Liver (tissue), 7 donors: ENCODE measurements at regions not wholly inside any gene's neighbourhood (a gene's known extent, or its start where the extent isn't known, plus 50 kb on each side); places are given as distances from the start of the nearest gene placed in this dataset.

Experiments
- DNase-seq: peaks from one replicate; pipeline ENCODE4 v3.0.0-alpha.2; 2017; ENCODE audit warnings: low spot score
- H3K27ac ChIP-seq, 2 donors: one replicate each; pipeline ENCODE4 v1.7.0; 2013; ENCODE audit warnings: inconsistent platforms in 2 of 2, low read length in 2 of 2, control low read depth in 1 of 2, low read depth in 1 of 2, mild to moderate bottlenecking in 1 of 2
- H3K27me3 ChIP-seq, 4 donors: one replicate each; pipeline versions ENCODE4 v1.6.1 to v1.7.0; 2013; ENCODE audit warnings: low read length in 3 of 4, inconsistent platforms in 1 of 4, mild to moderate bottlenecking in 1 of 4, moderate library complexity in 1 of 4; ENCODE audit not compliant: control insufficient read depth in 4 of 4, insufficient read depth in 4 of 4
- H3K36me3 ChIP-seq, 4 donors: one replicate each; pipeline versions ENCODE4 v1.6.1 to v1.7.0; 2013; ENCODE audit warnings: low read length in 3 of 4, mild to moderate bottlenecking in 3 of 4, low read depth in 1 of 4, moderate library complexity in 1 of 4; ENCODE audit not compliant: control insufficient read depth in 4 of 4, insufficient read depth in 3 of 4
- H3K4me1 ChIP-seq, 4 donors: one replicate each; pipeline versions ENCODE4 v1.6.1 to v1.7.0; 2013; ENCODE audit warnings: low read length in 3 of 4, mild to moderate bottlenecking in 3 of 4, moderate library complexity in 1 of 4; ENCODE audit not compliant: control insufficient read depth in 4 of 4, insufficient read depth in 4 of 4
- H3K4me3 ChIP-seq, 3 donors: one replicate each; pipeline versions ENCODE4 v1.6.1 to v1.7.0; 2013; ENCODE audit warnings: low read length in 3 of 3, control low read depth in 1 of 3, low read depth in 1 of 3, mild to moderate bottlenecking in 1 of 3
- H3K9ac ChIP-seq, 2 donors: one replicate each; pipeline ENCODE4 v1.7.0; 2013; ENCODE audit warnings: low read length in 2 of 2, mild to moderate bottlenecking in 2 of 2, moderate library complexity in 2 of 2, control low read depth in 1 of 2, low read depth in 1 of 2
- H3K9me3 ChIP-seq, 4 donors: one replicate each; pipeline versions ENCODE4 v1.6.1 to v1.7.0; 2013; ENCODE audit warnings: low read length in 3 of 4; ENCODE audit not compliant: control insufficient read depth in 4 of 4
- FOXA1 ChIP-seq: IDR thresholded peaks from 2 replicates; pipeline ENCODE4 v1.6.1; 2016; ENCODE audit warnings: antibody characterized with exemption
- HNF4A ChIP-seq, 2 donors: conservative IDR thresholded peaks; 2 replicates each; pipeline ENCODE4 v1.6.1; 2016; ENCODE audit warnings: antibody characterized with exemption in 2 of 2, mild to moderate bottlenecking in 2 of 2
- JUND ChIP-seq, 2 donors: IDR thresholded peaks; 2 replicates each; pipeline ENCODE4 v1.6.1; 2016; ENCODE audit warnings: antibody characterized with exemption in 2 of 2
- NR2F2 ChIP-seq: IDR thresholded peaks from 2 replicates; pipeline ENCODE4 v1.6.1; 2016; ENCODE audit warnings: antibody characterized with exemption
- RAD21 ChIP-seq, 2 donors: IDR thresholded peaks; 2 replicates each; pipeline ENCODE4 v1.6.1; 2016; ENCODE audit warnings: antibody characterized with exemption in 2 of 2, mild to moderate bottlenecking in 2 of 2
- RXRA ChIP-seq, 2 donors: IDR thresholded peaks; 2 replicates each; pipeline ENCODE4 v1.6.1; 2017 to 2018; ENCODE audit warnings: antibody characterized with exemption in 2 of 2, mild to moderate bottlenecking in 1 of 2
- SP1 ChIP-seq: IDR thresholded peaks from 2 replicates; pipeline ENCODE4 v1.6.1; 2018; ENCODE audit warnings: antibody characterized with exemption, mild to moderate bottlenecking
- YY1 ChIP-seq: IDR thresholded peaks from 2 replicates; pipeline ENCODE4 v1.6.1; 2016; ENCODE audit warnings: antibody characterized with exemption, mild to moderate bottlenecking
- WGBS: extraction: QIAGEN DNeasy Blood & Tissue Kit; methylation state at CpG from one replicate; pipeline ENCODE4 v1.1.7; 2013; 5-methylcytosine and 5-hydroxymethylcytosine counted together
- TF ChIP-seq, protein P1 (sequence below): IDR thresholded peaks from 2 replicates; pipeline ENCODE4 v1.6.1; 2016; ENCODE audit warnings: antibody characterized with exemption
- TF ChIP-seq, protein P2 (sequence below): IDR thresholded peaks from 2 replicates; pipeline ENCODE4 v1.6.1; 2016; ENCODE audit warnings: antibody characterized with exemption
- TF ChIP-seq, protein P3 (sequence below): IDR thresholded peaks from 2 replicates; pipeline ENCODE4 v1.6.1; 2016; ENCODE audit warnings: antibody characterized with exemption
- donor health status: healthy.
- donor health status: healthy.
- donor health status: healthy.
- donor health status: healthy.

DNA sequence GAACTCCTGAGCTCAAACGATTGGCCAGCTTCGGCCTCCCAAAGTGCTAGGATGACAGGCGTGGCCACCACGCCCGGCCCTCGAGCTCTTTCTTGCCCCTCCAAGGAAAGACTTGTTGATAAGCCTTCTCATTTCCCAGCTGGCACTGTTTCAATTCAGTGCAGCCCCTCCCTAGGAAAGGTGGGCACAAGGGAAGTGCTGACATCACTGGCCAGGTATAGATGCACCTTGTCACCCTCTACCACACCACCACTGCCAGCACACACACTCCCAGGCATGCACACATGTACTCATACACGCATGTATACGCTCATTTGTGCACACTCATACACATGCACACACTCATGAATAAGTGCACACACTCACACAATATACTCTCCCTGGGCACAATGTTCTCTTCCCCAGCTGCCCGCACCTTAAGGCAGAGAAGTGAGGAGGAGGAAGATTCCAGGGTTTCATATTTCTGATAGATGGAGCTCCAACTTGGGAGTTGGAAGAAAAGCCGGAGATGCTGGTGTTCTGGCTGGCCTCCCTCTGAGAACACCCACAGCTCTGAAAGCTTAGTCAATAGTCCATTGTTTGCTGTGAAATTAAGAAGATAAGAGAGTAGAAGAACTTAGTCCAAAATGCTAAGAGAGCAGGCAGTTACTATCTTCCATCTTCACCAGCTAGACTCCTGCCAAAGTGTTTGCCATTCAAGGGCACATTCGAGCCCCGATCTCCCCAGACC lies 196.7 kb downstream of the FOXO1 start:
- no peak overlapping the region for H3K27ac ChIP-seq
- H3K9me3 ChIP-seq = no peaks in the 10 kb centered on the region
- peaks cover 2 to 11% (median 8%) of the 10 kb centered on the region in 4 donors for H3K4me1 ChIP-seq
- DNase-seq = no peak
- no peaks in the 10 kb centered on the region for H3K36me3 ChIP-seq
- H3K9ac ChIP-seq = no peak overlapping the region
- TF ChIP-seq, protein P1, sequence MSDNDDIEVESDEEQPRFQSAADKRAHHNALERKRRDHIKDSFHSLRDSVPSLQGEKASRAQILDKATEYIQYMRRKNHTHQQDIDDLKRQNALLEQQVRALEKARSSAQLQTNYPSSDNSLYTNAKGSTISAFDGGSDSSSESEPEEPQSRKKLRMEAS = no peak
- TF ChIP-seq, protein P2, sequence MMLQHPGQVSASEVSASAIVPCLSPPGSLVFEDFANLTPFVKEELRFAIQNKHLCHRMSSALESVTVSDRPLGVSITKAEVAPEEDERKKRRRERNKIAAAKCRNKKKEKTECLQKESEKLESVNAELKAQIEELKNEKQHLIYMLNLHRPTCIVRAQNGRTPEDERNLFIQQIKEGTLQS = no peak
- TF ChIP-seq RAD21 (IDR thresholded peaks at IDR 0.05) (no peak), SP1 (no peak), JUND (IDR thresholded peaks at IDR 0.05) (no peak), NR2F2 (no peak)
- no peaks in the 10 kb centered on the region for H3K27me3 ChIP-seq
- 96% methylated on average over 12 of the region's 12 CpGs for whole genome bisulfite sequencing
- H3K4me3 ChIP-seq = no peak overlapping the region

DNA sequence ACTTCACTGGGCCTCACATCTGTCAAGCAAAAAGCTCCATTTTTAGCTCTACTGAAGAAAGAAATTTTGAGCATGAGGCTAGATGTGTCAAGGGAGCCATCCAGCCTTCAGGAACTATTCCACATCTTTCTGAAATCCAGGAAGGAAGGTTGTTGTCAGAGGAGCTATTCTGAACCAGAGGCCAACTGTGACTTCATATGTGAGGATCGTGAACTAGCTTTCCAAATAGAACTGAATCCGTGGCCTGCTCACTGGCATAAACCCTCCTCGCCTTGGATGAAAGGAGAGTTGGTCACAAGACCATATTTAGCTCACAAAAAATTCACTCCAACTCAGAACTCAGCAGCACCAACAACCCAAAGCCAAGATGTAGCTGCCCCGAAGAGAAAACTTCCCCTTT lies 195.8 kb downstream of the FOXO1 start:
- Histone ChIP-seq H3K4me3 (no peak overlapping the region), H3K27me3 (no peaks in the 10 kb centered on the region), H3K27ac (no peak overlapping the region), H3K4me1 (peaks cover 4 to 12% (median 10%) of the 10 kb centered on the region in 4 donors), H3K36me3 (no peaks in the 10 kb centered on the region), H3K9ac (no peak overlapping the region), H3K9me3 (no peaks in the 10 kb centered on the region)
- WGBS = 91% methylated on average over 4 of the region's 4 CpGs
- no peak for TF ChIP-seq HNF4A (conservative IDR thresholded peaks at IDR 0.05)
- no peak for TF ChIP-seq FOXA1
- no peak for TF ChIP-seq SP1
- TF ChIP-seq YY1 = no peak
- no peak for DNase-seq

DNA sequence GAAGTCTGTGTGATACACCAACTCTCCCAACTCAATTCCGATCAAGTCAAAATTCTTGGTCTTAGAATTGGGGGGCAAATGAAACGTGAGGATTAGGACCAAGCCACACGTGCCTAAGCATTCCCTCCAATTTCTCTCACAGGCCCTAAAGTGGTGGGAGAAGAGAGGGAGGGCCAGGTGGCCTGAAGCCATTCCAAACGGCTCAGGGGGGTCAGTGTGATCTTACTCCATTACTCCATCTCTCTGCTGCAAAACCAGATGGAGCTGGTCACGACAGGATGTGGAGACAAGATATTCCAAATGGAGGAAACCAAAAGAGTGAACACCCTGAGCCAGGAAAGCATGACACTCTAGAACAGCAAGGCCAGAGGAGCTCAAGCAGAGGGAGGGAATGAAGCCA lies 195.4 kb downstream of the FOXO1 start:
- H3K9ac ChIP-seq = no peak overlapping the region
- H3K4me3 ChIP-seq = no peak overlapping the region
- WGBS = 95% methylated on average over 5 of the region's 5 CpGs
- H3K27me3 ChIP-seq = no peaks in the 10 kb centered on the region
- no peak overlapping the region for H3K27ac ChIP-seq
- no peaks in the 10 kb centered on the region for H3K9me3 ChIP-seq
- H3K4me1 ChIP-seq = peaks cover 7 to 16% (median 14%) of the 10 kb centered on the region in 4 donors
- DNase-seq = no peak
- TF ChIP-seq, protein P2 = no peak
- TF ChIP-seq YY1 (no peak), RXRA (IDR thresholded peaks at IDR 0.05) (no peak), RAD21 (IDR thresholded peaks at IDR 0.05) (no peak)
- TF ChIP-seq, protein P3, sequence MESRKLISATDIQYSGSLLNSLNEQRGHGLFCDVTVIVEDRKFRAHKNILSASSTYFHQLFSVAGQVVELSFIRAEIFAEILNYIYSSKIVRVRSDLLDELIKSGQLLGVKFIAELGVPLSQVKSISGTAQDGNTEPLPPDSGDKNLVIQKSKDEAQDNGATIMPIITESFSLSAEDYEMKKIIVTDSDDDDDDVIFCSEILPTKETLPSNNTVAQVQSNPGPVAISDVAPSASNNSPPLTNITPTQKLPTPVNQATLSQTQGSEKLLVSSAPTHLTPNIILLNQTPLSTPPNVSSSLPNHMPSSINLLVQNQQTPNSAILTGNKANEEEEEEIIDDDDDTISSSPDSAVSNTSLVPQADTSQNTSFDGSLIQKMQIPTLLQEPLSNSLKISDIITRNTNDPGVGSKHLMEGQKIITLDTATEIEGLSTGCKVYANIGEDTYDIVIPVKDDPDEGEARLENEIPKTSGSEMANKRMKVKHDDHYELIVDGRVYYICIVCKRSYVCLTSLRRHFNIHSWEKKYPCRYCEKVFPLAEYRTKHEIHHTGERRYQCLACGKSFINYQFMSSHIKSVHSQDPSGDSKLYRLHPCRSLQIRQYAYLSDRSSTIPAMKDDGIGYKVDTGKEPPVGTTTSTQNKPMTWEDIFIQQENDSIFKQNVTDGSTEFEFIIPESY = no peak
- no peaks in the 10 kb centered on the region for H3K36me3 ChIP-seq
